ENCODE measurements at regions not wholly inside any gene's neighbourhood (a gene's known extent, or its start where the extent isn't known, plus 50 kb on each side); places are given as distances from the start of the nearest gene placed in this dataset.

GRCh38 chr9:107647611-107648010, 158.0 kb upstream of the KLF4 start:
- DNase-seq = no peak

DNA sequence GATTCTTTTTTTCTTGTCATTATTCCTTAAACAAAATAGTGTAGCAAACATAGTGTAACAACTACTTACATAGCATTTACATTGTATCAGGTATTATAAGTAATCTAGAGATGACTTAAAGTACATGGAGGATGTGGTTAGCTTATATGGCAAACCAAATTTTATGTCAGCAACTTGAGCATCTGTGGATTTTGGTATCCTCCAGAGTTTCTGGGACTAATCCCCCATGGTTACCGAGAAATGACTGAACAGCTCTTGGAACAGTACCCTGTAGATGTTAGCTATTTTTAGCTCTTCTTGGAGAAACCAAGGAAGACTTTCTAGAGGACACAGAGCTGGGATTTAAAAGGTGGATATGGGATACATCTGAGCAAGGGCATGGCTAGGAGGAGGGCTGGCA, 157.6 kb upstream of the KLF4 start:
- no peak for DNase-seq

DNA sequence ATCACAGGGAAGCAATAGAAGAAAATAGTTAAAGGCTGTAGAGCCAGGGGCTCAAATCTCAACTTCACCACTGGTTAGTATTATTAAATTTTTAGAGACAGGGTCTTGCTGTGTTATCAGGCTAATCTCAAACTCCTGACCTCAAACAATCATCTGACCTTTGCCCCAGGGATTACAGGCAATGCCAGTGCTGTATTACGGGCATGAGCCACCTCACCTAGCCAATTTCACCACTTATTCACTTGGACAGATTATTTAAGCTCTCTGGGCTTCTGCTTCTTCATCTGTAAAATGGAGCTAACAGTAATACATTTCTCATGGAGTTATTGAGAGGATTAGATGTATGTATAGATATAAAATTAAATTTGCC, 155.9 kb upstream of the KLF4 start:
- DNase-seq = no peak

DNA sequence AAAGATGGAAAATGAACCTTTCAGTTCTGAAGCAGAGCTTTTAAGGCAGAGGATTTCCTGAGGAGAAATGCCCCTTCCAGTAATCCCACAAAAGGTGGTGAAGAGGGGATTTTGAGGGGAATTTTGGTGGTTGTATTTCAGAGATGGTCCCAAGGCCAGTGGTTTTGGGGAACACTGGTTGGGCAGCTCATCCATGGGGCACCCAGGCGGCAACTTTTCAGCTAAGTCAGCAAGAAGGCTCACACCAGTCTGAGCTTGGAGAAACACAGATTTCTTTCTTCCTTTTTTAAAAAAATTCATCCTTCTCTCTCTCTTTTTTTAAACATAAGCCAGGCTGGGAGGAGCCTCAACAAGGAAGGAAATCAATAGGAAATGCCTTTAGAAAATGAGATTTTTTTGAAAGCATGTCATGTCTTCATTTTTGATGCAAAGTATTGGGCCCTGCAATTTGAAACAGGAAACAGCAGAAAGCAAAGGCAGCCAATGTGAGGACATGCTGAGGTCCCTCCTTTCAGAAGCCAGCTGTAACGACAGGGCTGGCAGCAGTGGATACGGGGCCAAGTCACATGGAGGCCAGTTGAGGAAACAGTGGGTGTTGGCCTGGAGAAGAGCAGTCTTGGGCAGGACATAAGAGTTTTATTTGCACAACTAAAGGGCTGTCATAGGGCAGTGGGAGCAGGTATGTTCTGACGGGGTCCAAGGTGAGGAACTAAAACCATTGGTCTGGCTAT, 155.3 kb upstream of the KLF4 start:
- DNase-seq = no peak

DNA sequence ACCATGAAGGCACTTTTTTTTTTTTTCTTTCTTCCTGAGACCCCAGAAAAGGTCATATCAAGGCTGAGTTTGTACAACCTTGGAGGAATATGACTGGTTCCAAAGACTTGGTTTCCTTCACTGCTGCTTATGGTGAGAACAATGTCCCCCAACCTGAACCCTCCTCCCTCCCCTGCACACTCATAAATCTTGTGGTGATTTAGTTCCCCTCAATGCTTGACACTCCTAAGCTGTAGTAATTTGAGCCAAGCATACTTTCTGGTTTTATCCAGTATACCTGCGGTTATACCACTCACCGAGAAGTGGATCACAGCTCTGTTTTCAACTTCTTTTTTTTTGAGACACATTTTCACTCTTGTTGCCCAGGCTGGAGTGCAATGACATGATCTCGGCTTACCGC, 149.9 kb upstream of the KLF4 start:
- no peak for DNase-seq

DNA sequence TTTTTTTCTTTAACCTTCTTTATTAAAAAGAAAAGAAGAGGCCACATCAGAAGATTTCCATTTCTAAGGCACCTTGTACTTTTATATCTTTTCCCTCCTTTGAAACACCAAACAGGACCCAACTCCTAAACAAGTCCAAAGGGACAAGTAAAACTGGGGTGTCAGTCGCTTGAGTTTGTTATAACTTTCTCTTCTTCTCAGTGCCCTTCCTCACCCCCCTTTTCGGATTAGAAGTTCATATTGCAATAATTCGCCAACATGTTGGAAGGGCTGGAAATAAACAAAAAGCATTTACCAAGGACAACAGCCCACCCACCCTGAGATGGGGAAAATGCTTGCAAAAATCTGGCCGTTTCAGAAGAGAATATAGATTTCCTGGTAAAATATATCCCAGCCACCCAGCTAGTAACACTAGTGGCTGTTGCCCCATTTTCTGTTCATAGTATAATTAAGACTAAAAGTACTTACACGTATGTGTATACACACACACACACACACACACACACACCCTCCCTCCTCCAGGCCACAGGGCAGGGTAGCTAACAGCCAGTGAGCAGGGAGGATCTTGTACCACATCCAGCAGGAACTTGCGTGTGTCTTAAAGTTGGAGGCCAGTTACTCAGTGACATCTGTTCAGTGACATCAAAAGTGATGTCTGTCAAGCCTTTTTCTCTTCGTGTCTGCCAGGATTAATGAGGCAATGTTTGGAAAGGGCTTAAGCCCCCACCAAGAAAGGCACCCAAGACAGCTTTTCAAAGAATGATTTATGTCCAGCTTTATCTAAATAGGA, 149.1 kb upstream of the KLF4 start:
- peak; percentile 26 for DNase-seq

- DNase-seq = peak; percentile 86
Measured at GRCh38 chr9:107637421-107638420, 148.2 kb upstream of the KLF4 start.

GRCh38 chr9:107636571-107637381, 147.2 kb upstream of the KLF4 start:
- no peak for DNase-seq

GRCh38 chr9:107635803-107636174, 146.2 kb upstream of the KLF4 start:
- no peak for DNase-seq

- DNase-seq = no peak
Measured at GRCh38 chr9:107635101-107635802, 145.7 kb upstream of the KLF4 start.

DNA sequence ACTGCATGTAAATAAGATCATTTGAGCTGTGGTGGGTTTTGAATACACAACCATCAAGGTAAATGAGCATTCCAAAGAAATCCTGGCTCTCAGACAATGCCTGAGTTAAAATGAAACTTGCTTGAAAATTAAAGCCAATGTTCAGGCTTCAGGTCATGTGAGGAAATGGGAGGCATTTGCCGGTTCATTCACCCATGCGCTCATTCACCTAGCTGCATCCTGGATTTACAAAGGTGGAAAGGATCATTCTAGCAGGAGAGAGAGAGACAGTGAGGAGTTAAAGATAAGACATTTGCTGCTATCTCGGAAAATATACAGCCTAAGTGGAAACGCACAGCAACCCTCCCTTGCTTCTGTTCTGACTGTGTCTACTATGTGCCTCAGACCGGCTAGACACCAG, 143.8 kb upstream of the KLF4 start:
- DNase-seq = no peak

GRCh38 chr9:107632661-107633060, 143.1 kb upstream of the KLF4 start:
- no peak for DNase-seq

DNA sequence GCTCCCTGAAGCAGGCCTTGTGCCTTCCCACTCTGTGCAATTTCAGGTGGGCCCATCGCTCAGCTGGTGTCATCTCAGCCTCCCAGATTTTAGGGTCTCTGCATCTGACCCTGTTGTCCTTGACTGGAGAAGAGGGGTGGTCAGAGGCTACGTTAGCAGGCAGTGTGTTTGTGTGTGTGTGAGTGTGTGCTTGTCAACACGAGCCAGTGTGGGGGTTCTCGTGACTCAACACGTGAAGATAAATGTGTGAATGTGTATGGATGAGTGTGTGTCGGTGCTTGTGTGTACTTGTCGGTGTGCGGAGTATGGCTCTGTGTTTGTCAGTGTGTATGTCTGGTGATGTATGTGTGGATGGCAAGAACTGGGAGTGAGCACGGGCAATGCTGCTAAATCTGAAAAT, 142.6 kb upstream of the KLF4 start:
- DNase-seq = no peak

GRCh38 chr9:107631788-107632187, 142.2 kb upstream of the KLF4 start:
- DNase-seq = no peak

DNA sequence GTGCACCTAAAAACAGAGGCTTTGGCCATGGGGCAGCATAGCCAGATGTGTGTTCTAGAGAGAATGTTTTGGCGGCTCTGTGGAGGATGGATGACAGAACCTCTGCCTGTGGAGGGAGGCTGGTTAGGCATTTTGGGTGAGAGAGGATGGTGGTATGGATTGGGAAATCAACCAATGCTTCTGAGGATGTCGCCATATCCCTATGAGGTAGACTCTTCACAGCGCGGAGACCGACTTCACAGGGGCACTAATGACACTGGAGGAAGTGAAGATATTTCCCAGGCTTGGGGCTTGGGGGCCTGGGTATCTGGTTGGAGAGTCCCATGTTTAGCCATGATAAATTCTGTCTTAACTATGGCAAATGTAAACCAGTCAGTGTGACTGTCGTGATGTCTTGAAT, 140.6 kb upstream of the KLF4 start:
- DNase-seq = no peak

GRCh38 chr9:107628444-107628843, 138.9 kb upstream of the KLF4 start:
- no peak for DNase-seq

GRCh38 chr9:107627781-107628180, 138.2 kb upstream of the KLF4 start:
- DNase-seq = no peak

DNA sequence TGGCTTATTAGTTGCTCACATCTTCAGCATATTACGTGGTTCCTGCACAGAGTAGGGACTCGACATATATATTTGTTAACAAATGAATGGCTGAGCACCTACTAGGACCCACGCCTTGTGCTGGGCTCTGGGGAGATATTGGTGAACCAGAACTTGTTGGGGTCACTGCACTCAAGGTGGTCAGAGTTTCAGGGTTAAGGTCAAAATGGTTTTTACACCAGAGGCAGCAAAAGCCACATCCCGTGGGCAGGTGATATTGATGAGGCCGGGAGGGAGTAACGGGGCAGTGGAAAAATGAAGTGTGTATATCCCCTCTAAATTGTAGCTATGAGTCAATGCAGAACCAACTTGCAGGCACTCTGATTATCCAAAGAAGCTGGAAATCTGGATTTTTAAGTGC, 136.5 kb upstream of the KLF4 start:
- DNase-seq = no peak

DNA sequence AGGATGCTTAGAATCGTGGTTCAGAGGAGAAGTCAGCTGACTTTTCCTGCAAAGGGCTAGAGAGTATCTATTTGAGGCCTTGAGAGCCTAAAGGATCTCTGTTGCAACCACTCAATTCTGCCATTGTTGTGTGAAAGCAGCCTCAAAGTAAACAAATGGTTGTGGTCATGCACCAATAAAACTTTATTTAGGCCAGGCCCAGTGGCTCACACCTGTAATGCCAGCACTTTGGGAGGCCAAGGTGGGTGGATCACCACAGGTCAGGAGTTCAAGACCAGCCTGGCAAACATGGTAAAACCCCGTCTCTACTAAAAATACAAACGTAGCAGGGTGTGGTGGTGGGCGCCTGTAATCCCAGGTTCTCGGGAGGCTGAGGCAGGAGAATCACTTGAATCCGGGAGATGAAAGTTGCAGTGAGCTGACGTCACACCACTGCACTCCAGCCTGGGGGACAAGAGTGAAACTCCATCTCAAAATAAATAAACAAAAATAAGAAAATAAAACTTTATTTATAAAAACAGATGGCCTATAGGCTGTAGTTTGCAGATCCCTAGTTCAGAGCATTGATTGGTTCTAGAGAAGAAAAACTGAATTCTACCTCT, 135.9 kb upstream of the KLF4 start:
- no peak for DNase-seq

DNA sequence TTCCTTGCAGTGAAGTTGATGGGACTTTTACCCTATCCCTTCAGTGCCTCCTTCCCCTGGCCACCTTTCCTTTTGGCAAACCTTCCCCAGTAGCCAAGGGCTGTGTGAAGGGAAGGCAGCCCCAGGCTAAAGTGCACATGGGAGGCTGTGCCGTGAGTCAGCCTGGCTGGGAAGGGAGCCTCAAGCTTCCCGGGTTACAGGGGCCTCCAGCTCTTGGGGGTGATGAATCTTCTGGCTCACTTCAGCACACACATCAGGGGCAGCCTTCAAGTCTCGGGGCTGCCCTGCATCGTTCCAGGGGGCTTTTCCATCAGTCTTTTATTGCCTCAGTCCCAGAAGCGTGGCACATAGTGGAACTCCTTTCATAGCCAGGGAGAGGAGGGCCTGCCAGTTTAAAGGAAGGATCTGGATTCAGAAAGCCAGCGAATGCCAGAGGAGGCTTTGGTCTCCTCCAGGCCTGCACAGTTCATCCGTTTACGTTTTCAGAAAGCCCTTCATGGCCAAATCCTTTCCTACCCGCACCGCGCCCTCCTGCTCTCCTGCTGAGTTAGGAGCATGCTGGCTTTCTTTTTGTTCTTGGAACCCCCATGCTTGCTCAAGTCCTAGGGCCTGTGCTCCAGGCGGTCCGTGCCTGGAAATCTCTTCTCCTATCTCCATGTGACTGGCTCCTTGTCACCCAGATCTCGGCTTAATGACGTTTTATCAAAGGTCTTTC, 134.8 kb upstream of the KLF4 start:
- no peak for DNase-seq

GRCh38 chr9:107621436-107621835, 131.9 kb upstream of the KLF4 start:
- DNase-seq = no peak

Measured in retina (tissue), 1 donor.